ENCODE measurements at regions not wholly inside any gene's neighbourhood (a gene's known extent, or its start where the extent isn't known, plus 50 kb on each side); places are given as distances from the start of the nearest gene placed in this dataset.

DNA sequence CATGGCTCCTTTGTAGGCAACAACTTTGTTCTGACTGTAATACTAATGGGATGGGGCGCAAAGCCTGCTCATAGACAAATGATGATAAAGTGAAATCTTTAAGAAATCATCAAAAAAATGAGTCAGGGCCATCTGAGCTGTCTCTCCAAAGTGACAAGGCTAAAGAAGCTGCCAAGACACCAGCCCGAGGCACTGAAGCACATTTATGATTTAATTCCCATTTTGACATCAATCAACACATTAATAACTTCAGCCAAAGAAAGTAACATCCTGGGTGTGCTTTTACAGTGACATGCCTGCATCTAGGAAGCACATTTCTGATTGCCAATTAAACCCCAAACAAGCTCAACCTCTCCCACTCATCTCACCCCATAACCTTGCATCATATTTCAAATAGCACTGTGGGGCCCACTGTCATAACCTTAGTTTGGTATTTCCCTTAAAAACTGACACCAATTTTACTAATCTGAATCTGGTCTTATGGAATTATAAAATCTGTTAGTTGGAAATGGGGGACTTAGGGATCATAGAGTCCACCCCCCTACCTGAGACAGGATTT lies 676.6 kb downstream of the TOX3 start:
- TF ChIP-seq, protein P1, sequence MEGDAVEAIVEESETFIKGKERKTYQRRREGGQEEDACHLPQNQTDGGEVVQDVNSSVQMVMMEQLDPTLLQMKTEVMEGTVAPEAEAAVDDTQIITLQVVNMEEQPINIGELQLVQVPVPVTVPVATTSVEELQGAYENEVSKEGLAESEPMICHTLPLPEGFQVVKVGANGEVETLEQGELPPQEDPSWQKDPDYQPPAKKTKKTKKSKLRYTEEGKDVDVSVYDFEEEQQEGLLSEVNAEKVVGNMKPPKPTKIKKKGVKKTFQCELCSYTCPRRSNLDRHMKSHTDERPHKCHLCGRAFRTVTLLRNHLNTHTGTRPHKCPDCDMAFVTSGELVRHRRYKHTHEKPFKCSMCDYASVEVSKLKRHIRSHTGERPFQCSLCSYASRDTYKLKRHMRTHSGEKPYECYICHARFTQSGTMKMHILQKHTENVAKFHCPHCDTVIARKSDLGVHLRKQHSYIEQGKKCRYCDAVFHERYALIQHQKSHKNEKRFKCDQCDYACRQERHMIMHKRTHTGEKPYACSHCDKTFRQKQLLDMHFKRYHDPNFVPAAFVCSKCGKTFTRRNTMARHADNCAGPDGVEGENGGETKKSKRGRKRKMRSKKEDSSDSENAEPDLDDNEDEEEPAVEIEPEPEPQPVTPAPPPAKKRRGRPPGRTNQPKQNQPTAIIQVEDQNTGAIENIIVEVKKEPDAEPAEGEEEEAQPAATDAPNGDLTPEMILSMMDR (IDR thresholded peaks at IDR 0.05; ENCODE audit: insufficient read depth, low read length): no peak
- TF ChIP-seq POLR2AphosphoS5 (IDR thresholded peaks at IDR 0.05; ENCODE audit: low read depth) (no peak), GABPA (IDR thresholded peaks at IDR 0.05; ENCODE audit: low read depth) (no peak)

Data from HL-60 (cell line).